H1 (cell line): ENCODE measurements at regions not wholly inside any gene's neighbourhood (a gene's known extent, or its start where the extent isn't known, plus 50 kb on each side); places are given as distances from the start of the nearest gene placed in this dataset.

Experiments used
- CTCF ChIA-PET: fragments of 300-600 bp; sonication (Branson Sonifier 250); formaldehyde crosslinking; loops from one replicate; lab custom pipeline; 2021; ENCODE audit not compliant: partially characterized antibody; lab: Charles Lee
- POLR2A ChIA-PET: fragments of 300-600 bp; sonication (Branson Sonifier 250); formaldehyde crosslinking; loops from one replicate; lab custom pipeline; 2021; ENCODE audit warnings: inconsistent platforms; ENCODE audit not compliant: partially characterized antibody; lab: Charles Lee
- DNase-seq, 2 experiments: peaks; one replicate each; pipeline versions ENCODE4 v3.0.0 to v3.0.0-alpha.2; 2010 to 2022; ENCODE audit warnings: low spot score in 2 of 2, low read depth in 1 of 2, mixed read lengths in 1 of 2
- FAIRE-seq: peaks from 2 replicates; lab custom pipeline; 2011; peaks lifted over from hg19 to GRCh38; lab: Jason Lieb, UNC
- H2AFZ ChIP-seq: 2 replicates; pipeline ENCODE4 v1.8.1; 2012; ENCODE audit warnings: low read length, inconsistent platforms
- H2AK5ac ChIP-seq: 2 replicates; pipeline ENCODE4 v1.6.1; 2013; ENCODE audit warnings: low read depth, low read length
- H2BK120ac ChIP-seq: replicated peaks from 2 replicates; pipeline ENCODE3; 2013; ENCODE audit warnings: low read depth, low read length, inconsistent platforms
- H2BK12ac ChIP-seq: 2 replicates; pipeline ENCODE4 v1.6.1; 2013; ENCODE audit warnings: low read depth, low read length
- H2BK15ac ChIP-seq: 2 replicates; pipeline ENCODE4 v1.6.1; 2013; ENCODE audit warnings: low read length
- H2BK20ac ChIP-seq: 2 replicates; pipeline ENCODE4 v1.6.1; 2013; ENCODE audit warnings: low read length
- H2BK5ac ChIP-seq: 2 replicates; pipeline ENCODE4 v1.6.1; 2013; ENCODE audit warnings: low read depth, low read length
- H3K14ac ChIP-seq: 2 replicates; pipeline ENCODE4 v1.6.1; 2013; ENCODE audit warnings: inconsistent platforms; ENCODE audit not compliant: insufficient read length
- H3K18ac ChIP-seq: 2 replicates; pipeline ENCODE4 v1.6.1; 2013; ENCODE audit warnings: low read length; ENCODE audit errors: extremely low read depth
- H3K23ac ChIP-seq: 2 replicates; pipeline ENCODE4 v1.6.1; 2013; ENCODE audit warnings: inconsistent platforms; ENCODE audit not compliant: insufficient read length
- H3K23me2 ChIP-seq: 2 replicates; pipeline ENCODE4 v1.6.1; 2013; ENCODE audit warnings: low read depth, low read length
- H3K27ac ChIP-seq: 2 replicates; pipeline ENCODE4 v1.6.1; 2011; ENCODE audit warnings: low read depth, low read length, inconsistent platforms
- H3K27me3 ChIP-seq, 4 experiments: replicated peaks in 1 of 4; 1 replicate in 1 of 4; 2 replicates in 3 of 4; pipeline versions ENCODE4 v1.6.1 to v1.8.1; 2011 to 2013; ENCODE audit warnings: low read length in 3 of 4, mild to moderate bottlenecking in 3 of 4, inconsistent platforms in 2 of 4, mixed read lengths in 2 of 4, moderate library complexity in 1 of 4; ENCODE audit not compliant: control insufficient read depth in 3 of 4, insufficient read depth in 3 of 4; ENCODE audit errors: extremely low read depth in 1 of 4
- H3K36me3 ChIP-seq, 4 experiments: 2 replicates each; pipeline versions ENCODE4 v1.6.1 to v1.8.1; 2011 to 2013; ENCODE audit warnings: mild to moderate bottlenecking in 4 of 4, low read length in 3 of 4, moderate library complexity in 2 of 4, control low read depth in 1 of 4, inconsistent platforms in 1 of 4; ENCODE audit not compliant: insufficient read depth in 4 of 4, control insufficient read depth in 2 of 4
- H3K4ac ChIP-seq: replicated peaks from 2 replicates; pipeline ENCODE3; 2013; ENCODE audit warnings: low read length, low read depth, mixed read lengths, inconsistent platforms; ENCODE audit not compliant: insufficient read length
- H3K4me1 ChIP-seq, 4 experiments: replicated peaks in 1 of 4; 1 replicate in 1 of 4; 2 replicates in 3 of 4; pipeline versions ENCODE4 v1.6.1 to v1.8.1; 2011 to 2013; ENCODE audit warnings: low read length in 3 of 4, inconsistent platforms in 2 of 4, mixed read lengths in 1 of 4; ENCODE audit not compliant: insufficient read depth in 4 of 4, control insufficient read depth in 3 of 4
- H3K4me2 ChIP-seq, 2 experiments: 2 replicates each; pipeline versions ENCODE4 v1.6.1 to v1.8.1; 2011 to 2013; ENCODE audit warnings: low read depth in 2 of 2, low read length in 2 of 2, control low read depth in 1 of 2, inconsistent platforms in 1 of 2, mild to moderate bottlenecking in 1 of 2; ENCODE audit not compliant: insufficient read depth in 1 of 2
- H3K4me3 ChIP-seq, 4 experiments: fragments of 200-600, 300-600 bp in 1 of 4; sonication (generic), shearing (Covaris generic), sonication (Bioruptor Twin) in 1 of 4; 2 replicates each; pipeline versions ENCODE4 v1.5.1 to v1.8.1; 2011 to 2016; ENCODE audit warnings: low read length in 4 of 4, low read depth in 3 of 4, control low read depth in 2 of 4, inconsistent platforms in 2 of 4, mild to moderate bottlenecking in 2 of 4, mixed read lengths in 1 of 4, moderate library complexity in 1 of 4; ENCODE audit not compliant: insufficient read depth in 2 of 4; ENCODE audit errors: extremely low read depth in 1 of 4
- H3K56ac ChIP-seq: replicated peaks from 2 replicates; pipeline ENCODE3; 2013; ENCODE audit warnings: low read depth, mild to moderate bottlenecking, mixed read lengths, low read length, inconsistent platforms; ENCODE audit not compliant: insufficient read length
- H3K79me1 ChIP-seq: 2 replicates; pipeline ENCODE4 v1.6.1; 2013; ENCODE audit warnings: low read depth, low read length, control low read depth
- H3K79me2 ChIP-seq, 2 experiments: 2 replicates each; pipeline versions ENCODE4 v1.6.1 to v1.8.1; 2012 to 2013; ENCODE audit warnings: low read length in 2 of 2, mild to moderate bottlenecking in 2 of 2, inconsistent platforms in 1 of 2; ENCODE audit not compliant: insufficient read depth in 2 of 2, control insufficient read depth in 1 of 2
- H3K9ac ChIP-seq, 4 experiments: replicated peaks in 1 of 4; 1 replicate in 1 of 4; 2 replicates in 3 of 4; pipeline versions ENCODE4 v1.6.1 to v1.8.1; 2011 to 2013; ENCODE audit warnings: low read depth in 3 of 4, low read length in 3 of 4, control low read depth in 2 of 4, mild to moderate bottlenecking in 2 of 4, moderate library complexity in 2 of 4, inconsistent platforms in 1 of 4; ENCODE audit errors: extremely low read depth in 1 of 4
- H3K9me3 ChIP-seq, 2 experiments: 2 replicates each; pipeline versions ENCODE4 v1.6.1 to v1.8.1; 2012 to 2013; ENCODE audit warnings: mild to moderate bottlenecking in 2 of 2, moderate library complexity in 2 of 2, control low read depth in 1 of 2, inconsistent platforms in 1 of 2, low read depth in 1 of 2, low read length in 1 of 2, mixed read lengths in 1 of 2; ENCODE audit not compliant: insufficient read depth in 2 of 2
- H4K20me1 ChIP-seq, 2 experiments: replicated peaks in 1 of 2; 2 replicates each; pipeline versions ENCODE3 to v1.8.1; 2011 to 2013; ENCODE audit warnings: inconsistent platforms in 2 of 2, low read length in 2 of 2, mild to moderate bottlenecking in 1 of 2; ENCODE audit not compliant: insufficient read depth in 2 of 2, control insufficient read depth in 1 of 2
- H4K5ac ChIP-seq: 2 replicates; pipeline ENCODE4 v1.6.1; 2013; ENCODE audit warnings: low read length, low read depth, mixed read lengths, inconsistent platforms; ENCODE audit not compliant: insufficient read length
- H4K8ac ChIP-seq: 2 replicates; pipeline ENCODE4 v1.8.0; 2013; ENCODE audit warnings: mild to moderate bottlenecking, moderate library complexity, low read length, inconsistent platforms; ENCODE audit not compliant: insufficient read depth; ENCODE audit errors: extremely low read depth
- H4K91ac ChIP-seq: replicated peaks from 2 replicates; pipeline ENCODE3; 2013; ENCODE audit warnings: low read length, mixed read lengths, inconsistent platforms; ENCODE audit not compliant: insufficient read length
- ASH2L ChIP-seq: fragments of 200-600, 300-600 bp; sonication (generic); IDR thresholded peaks from one replicate; pipeline ENCODE4 v1.7.1; 2017; ENCODE audit warnings: low read length
- CTBP2 ChIP-seq: IDR thresholded peaks from 2 replicates; pipeline ENCODE4 v1.7.0; 2011; ENCODE audit warnings: borderline replicate concordance, mild to moderate bottlenecking, moderate library complexity, mixed read lengths, low read length; ENCODE audit not compliant: insufficient read depth, insufficient read length
- HDAC6 ChIP-seq: IDR thresholded peaks from one replicate; pipeline ENCODE4 v1.7.1; 2012; ENCODE audit warnings: low read depth, mild to moderate bottlenecking, inconsistent platforms, low read length, moderate library complexity
- JUN ChIP-seq: IDR thresholded peaks from 2 replicates; pipeline ENCODE4 v1.6.1; 2011; ENCODE audit warnings: low read depth, mild to moderate bottlenecking, improper control_type of control experiment, low read length
- NANOG ChIP-seq: IDR thresholded peaks from 2 replicates; pipeline ENCODE4 v1.6.1; 2011; ENCODE audit warnings: low read length, low read depth, mild to moderate bottlenecking, inconsistent platforms; ENCODE audit not compliant: insufficient read depth, poor library complexity, severe bottlenecking
- RFX5 ChIP-seq: IDR thresholded peaks from 2 replicates; pipeline ENCODE4 v1.6.1; 2011; ENCODE audit warnings: low read depth, low read length, improper control_type of control experiment, borderline replicate concordance
- RXRA ChIP-seq: IDR thresholded peaks from 2 replicates; pipeline ENCODE4 v1.6.1; 2011; ENCODE audit warnings: low read depth, mild to moderate bottlenecking, low read length, moderate library complexity; ENCODE audit not compliant: insufficient read depth
- SP2 ChIP-seq: IDR thresholded peaks from 2 replicates; pipeline ENCODE4 v1.6.1; 2012; ENCODE audit warnings: mild to moderate bottlenecking, low read length, inconsistent platforms
- TAF1 ChIP-seq: IDR thresholded peaks from 2 replicates; pipeline ENCODE4 v1.6.1; 2011; ENCODE audit warnings: mild to moderate bottlenecking, low read depth, low read length
- WGBS, 2 experiments: shearing (Covaris generic) in 1 of 2; methylation state at CpG; one replicate each; pipeline versions ENCODE4 v1.1.6 to v1.1.7; 2013 to 2015; ENCODE audit warnings: low lambda C conversion rate in 2 of 2, mixed read lengths in 2 of 2, inconsistent platforms in 1 of 2, low coverage in 1 of 2, missing lambda C conversion rate in 1 of 2; ENCODE audit not compliant: insufficient replicate concordance in 2 of 2, insufficient coverage in 1 of 2, insufficient read length in 1 of 2; ENCODE audit errors: extremely low coverage in 1 of 2, missing lambda C conversion rate in 1 of 2; 5-methylcytosine and 5-hydroxymethylcytosine counted together
- TF ChIP-seq, protein P1 (sequence below): IDR thresholded peaks from 2 replicates; pipeline ENCODE4 v1.6.1; 2012; ENCODE audit warnings: inconsistent platforms
- TF ChIP-seq, protein P2 (sequence below): IDR thresholded peaks from 2 replicates; pipeline ENCODE4 v1.6.1; 2012; ENCODE audit warnings: inconsistent platforms

DNA sequence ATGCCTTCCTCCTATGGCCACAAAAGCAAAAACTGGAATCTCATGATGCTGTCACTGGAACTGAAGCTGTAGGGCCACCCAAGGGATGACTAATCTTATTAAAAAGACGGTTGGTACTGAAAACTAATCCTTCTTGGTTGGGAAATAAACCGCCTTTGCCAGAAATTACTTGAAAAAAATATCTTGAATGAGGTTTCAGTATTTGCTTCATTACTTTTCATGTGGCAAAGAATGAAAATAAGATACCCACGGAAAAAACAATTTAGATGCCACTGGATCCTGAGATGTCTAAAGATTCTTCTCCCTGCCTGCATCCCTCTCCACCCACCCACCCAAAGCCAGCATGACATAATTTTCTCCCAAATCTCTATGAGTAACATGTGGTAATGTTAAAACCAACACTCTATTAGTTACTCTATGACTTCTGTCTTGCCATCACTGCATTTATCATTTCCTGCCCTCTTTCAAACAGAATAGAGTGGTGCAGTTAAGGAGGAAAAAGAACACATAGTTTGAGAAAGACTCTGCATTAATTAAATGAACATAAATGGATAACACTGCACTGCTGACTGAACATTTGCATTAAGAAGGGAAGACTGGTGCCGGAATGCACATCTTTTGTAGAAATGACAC, 111.8 kb upstream of the DPH6 start:
- Histone ChIP-seq H3K18ac (no peak overlapping the region), H3K4ac (no peak overlapping the region), H3K27me3 (no peaks in the 10 kb centered on the region), H2BK20ac (no peak overlapping the region), H4K20me1 (no peaks in the 10 kb centered on the region), H3K79me1 (no peaks in the 10 kb centered on the region), H2BK12ac (no peak overlapping the region), H3K36me3 (no peaks in the 10 kb centered on the region), H2AK5ac (no peak overlapping the region), H3K23me2 (peaks cover 2% of the 10 kb centered on the region; the same call in 1 of the 2 replicates), H3K56ac (no peak overlapping the region), H4K5ac (no peak overlapping the region), H2BK15ac (no peak overlapping the region), H4K91ac (no peak overlapping the region), H3K4me1 (no peaks in the 10 kb centered on the region), H3K4me3 (no peak overlapping the region), H2AFZ (no peak overlapping the region), H3K27ac (no peak overlapping the region), H2BK5ac (no peak overlapping the region), H3K9ac (no peak overlapping the region), H2BK120ac (no peak overlapping the region), H3K79me2 (no peaks in the 10 kb centered on the region), H3K23ac (no peak overlapping the region), H3K9me3 (no peaks in the 10 kb centered on the region), H3K14ac (no peak overlapping the region), H4K8ac (no peak overlapping the region), H3K4me2 (no peak overlapping the region)
- ChIA-PET POLR2A (no interaction called here), CTCF (no interaction called here)
- DNase-seq (no peak), FAIRE-seq (no peak)
- 91% methylated on average over 4 of the region's 4 CpGs; no CpG with 5 or more reads in 1 of the 2 experiments for WGBS, 2 experiments
- no peak for TF ChIP-seq ASH2L
- no peak for TF ChIP-seq CTBP2
- TF ChIP-seq, protein P1, sequence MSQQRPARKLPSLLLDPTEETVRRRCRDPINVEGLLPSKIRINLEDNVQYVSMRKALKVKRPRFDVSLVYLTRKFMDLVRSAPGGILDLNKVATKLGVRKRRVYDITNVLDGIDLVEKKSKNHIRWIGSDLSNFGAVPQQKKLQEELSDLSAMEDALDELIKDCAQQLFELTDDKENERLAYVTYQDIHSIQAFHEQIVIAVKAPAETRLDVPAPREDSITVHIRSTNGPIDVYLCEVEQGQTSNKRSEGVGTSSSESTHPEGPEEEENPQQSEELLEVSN, result no peak
- TF ChIP-seq SP2, result no peak
- TF ChIP-seq RXRA, result no peak
- TF ChIP-seq RFX5, result no peak
- no peak for TF ChIP-seq TAF1
- TF ChIP-seq, protein P2, sequence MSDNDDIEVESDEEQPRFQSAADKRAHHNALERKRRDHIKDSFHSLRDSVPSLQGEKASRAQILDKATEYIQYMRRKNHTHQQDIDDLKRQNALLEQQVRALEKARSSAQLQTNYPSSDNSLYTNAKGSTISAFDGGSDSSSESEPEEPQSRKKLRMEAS, result no peak
- no peak for TF ChIP-seq NANOG
- no peak for TF ChIP-seq HDAC6
- TF ChIP-seq JUN, result no peak
